ENCODE measurements at regions not wholly inside any gene's neighbourhood (a gene's known extent, or its start where the extent isn't known, plus 50 kb on each side); places are given as distances from the start of the nearest gene placed in this dataset.

GRCh38 chr1:87473203-87473661 is 144.6 kb downstream of the LMO4 start:
- TF ChIP-seq CTCF (IDR thresholded peaks at IDR 0.05) (no peak), POLR2A (IDR thresholded peaks at IDR 0.05) (no peak)
